HG02588 (cell line): ENCODE measurements at regions not wholly inside any gene's neighbourhood (a gene's known extent, or its start where the extent isn't known, plus 50 kb on each side); places are given as distances from the start of the nearest gene placed in this dataset.
"Not testable (repeated sequence)": the region's sequence is repeated elsewhere in the genome, so short reads cannot be mapped to it uniquely, and the experiment has no call there.

Experiments used
- ATAC-seq: cut with Tn5 transposase; IDR thresholded peaks from one replicate; pipeline ENCODE4 v1.9.1; 2021; ENCODE audit warnings: mild to moderate bottlenecking, moderate library complexity; ENCODE audit not compliant: unreplicated experiment

GRCh38 chr12:24522736-24523135, 426.2 kb downstream of the BCAT1 start:
- no peak for ATAC-seq

DNA sequence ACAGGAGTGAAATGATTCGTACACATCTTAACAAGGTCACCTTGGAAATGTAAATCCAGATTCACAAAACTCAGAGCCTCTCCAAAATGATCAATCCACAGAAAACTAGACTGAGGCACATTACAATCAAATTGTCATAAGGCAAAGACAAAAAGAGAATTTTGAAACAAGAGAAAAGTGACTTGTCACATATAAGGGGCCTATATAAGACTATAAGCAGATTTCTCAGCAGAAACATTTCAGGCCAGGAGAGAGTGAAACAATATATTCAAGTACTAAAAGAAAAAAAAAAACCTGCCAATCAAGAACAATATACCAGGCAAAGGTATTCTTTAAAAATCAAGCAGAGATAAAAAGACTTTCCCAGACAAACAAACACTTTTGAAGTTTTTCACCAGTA, 429.1 kb downstream of the BCAT1 start:
- ATAC-seq, result no peak

- ATAC-seq, result no peak
Measured at GRCh38 chr12:24517000-24517399, 431.9 kb downstream of the BCAT1 start.

GRCh38 chr12:24510581-24511125, 438.2 kb downstream of the BCAT1 start:
- ATAC-seq, result no peak

- ATAC-seq, result no peak
Measured at GRCh38 chr12:24507827-24508226, 441.1 kb downstream of the BCAT1 start.

- ATAC-seq, result no peak
Measured at GRCh38 chr12:24505366-24506015, 443.4 kb downstream of the BCAT1 start.

DNA sequence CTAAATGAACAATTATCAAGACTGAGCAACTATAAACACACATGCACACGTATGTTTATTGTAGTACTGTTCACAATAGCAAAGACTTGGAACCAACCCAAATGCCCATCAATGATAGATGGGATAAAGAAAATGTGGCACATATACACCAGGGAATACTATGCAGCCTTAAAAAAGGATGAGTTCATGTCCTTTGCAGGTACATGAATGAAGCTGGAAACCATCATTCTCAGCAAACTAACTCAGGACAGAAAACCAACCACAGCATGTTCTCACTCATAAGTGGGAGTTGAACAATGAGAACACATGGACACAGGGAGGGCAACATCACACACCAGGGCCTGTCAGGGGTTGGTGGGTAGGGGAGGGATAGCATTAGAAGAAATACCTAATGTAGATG, 445.4 kb downstream of the BCAT1 start:
- ATAC-seq, result not testable (repeated sequence)

DNA sequence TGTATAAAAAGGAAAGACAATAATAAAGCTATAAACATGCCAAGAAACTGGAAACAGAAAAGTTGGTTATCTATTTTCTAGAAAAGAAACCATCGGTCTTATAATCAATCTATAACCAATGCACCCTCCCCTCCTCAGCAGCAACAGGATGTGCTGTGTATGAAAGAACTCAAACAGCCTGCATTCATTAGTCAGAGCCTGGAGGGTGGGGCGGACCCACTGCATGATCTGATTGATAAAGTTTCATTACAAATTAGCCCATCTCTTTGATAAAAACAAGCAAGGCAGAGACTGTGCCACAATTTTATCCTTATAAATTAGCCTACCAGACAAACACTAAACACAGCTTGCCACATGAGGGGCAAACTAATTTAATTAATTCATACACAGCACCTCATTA, 448.1 kb downstream of the BCAT1 start:
- no peak for ATAC-seq

DNA sequence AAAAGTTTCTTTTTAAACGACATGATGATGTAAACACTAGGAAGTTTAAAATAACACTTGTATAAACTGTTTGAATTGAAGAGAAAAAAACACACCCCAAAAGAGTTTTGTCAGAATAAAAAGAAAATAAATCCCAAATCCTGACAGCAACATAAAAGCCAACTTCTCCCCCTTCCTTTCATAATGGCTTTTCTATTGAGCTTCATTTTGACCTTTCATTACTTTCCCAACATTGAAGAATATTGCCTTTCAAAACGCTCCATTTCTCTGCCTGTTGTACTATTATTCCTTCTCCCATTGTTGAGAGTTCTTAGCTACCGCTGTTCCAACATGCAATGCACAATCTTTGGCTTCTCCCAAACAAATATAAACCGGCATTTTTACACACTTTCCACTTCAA, 448.5 kb downstream of the BCAT1 start:
- ATAC-seq, result no peak

GRCh38 chr12:24499151-24500146, 449.5 kb downstream of the BCAT1 start:
- no peak for ATAC-seq

DNA sequence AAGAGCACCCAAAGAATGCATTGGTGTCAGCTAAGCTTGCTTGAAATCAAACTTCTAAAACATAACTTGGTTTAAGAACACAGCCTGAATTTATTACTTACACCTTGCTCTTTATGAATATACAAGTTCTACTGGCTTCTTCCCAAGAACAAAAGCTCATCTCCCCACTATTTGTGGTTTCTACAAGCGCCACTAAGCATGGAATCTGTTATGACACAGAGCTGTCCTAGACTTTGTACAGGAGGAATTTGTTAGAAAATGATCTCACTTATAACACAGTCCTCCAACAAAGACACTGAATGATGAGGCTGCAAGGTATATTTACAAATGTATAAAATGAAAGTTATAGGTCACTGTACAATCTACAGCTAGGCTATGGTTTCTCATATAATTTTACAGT, 452.1 kb downstream of the BCAT1 start:
- no peak for ATAC-seq

DNA sequence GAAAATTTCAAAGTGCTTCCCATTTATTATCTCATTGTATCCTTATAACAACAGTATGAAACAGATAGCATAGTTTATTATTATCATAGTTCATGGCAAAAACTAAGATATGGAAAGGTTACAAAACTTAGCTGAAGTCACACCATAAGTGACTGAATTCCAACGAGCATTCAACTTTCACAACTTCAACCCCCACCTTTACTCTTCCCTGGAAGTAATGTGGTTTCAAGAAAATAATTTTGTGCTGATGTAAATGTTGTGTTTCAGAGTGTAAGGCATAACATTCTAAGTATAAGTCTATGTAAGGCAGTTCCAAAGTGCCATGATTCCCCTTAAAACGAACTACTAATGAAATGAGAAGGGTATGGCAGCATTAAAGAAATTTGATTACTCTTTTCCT, 454.5 kb downstream of the BCAT1 start:
- ATAC-seq, result no peak

DNA sequence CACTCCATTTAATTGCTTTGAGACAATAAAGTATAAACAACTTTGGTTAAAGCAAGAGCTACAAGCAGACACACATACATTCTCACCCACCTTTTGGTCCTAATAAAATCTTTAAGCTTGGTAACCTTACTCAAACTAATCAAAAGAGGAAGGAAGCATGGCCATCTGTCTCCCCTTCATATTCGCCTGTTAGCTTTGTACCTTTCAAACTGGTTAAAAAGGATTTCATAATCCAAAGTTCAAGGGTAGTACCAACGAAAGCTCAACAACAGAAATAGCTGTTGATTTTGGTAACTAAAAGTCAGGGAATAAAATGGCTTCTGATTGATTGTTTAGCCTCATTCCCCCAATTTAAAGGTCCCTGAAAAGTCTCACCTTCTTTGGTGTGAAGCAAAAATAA, 456.9 kb downstream of the BCAT1 start:
- no peak for ATAC-seq

DNA sequence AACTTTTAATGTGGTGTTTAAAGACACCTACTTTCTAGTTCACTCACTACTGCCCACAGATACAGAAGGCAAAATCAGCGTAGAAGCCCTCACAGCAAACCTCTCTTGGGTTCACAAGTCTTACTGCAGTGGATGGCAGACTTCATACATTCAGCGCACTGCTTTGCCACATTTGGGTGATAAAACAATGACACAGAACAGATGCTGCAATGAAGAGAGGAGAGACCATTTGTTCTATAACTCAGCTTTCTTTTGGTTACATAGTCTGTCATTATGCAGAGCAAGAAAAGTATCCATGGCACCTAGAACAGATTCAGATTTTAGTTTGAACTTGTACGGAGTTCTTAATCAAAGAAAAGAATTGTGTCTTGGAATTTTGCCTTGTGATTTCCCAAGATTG, 459.0 kb downstream of the BCAT1 start:
- ATAC-seq, result no peak

DNA sequence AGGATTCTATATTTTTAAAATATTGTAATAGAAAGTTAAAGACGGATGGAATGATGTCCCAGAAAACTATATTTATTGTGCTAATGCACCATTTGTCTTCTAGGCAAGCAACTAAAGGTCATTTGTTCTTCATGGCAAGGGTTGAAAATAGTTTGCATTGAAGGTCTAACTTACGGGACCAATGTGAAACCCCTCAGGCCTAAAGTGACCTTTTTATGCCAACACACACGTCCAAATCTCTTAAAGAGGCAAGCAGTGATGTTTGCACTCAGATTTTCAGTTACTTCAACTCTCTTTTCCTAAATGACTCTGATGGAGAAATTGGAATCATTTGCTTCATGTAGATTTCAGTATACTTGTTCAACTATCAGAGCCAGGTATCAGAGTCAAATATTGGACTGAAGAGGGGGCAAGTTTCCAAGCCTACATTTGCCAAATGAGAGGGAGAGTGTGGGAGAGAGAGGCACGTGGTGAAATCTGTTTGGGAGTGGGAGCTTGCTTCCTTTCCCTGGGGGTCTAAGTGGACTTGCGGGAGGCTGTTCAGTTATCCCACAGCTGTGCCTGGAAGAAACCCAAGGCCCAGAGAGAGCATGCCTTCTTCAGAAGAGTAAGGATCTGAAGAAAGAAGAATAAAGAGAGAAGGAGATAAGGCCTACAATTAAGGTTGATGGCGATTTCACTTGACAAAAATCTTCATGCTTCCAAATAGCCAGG, 459.8 kb downstream of the BCAT1 start:
- no peak for ATAC-seq

DNA sequence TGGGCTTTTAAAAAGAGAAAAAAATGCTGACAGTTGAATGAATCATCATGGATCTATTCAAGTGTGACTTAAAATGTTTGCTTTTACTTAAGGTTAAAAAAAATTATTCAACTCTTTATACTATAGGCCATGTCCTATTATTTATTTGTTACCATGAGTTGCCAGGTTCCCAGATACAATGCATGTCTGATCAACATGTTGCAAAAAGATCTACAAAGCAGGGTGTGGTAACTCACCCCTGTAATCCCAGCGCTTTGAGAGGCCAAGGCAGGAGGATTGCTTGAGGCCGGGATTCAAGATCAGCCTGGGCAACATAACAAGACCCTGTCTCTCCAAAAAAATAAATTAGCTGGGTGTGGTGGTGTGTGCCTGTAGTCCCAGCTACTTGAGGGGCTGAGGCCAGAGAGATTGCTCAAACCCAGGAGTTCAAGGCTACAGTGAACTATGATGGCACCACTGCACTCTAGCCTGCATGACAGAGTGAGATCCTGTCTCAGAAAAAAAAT, 460.8 kb downstream of the BCAT1 start:
- no peak for ATAC-seq

DNA sequence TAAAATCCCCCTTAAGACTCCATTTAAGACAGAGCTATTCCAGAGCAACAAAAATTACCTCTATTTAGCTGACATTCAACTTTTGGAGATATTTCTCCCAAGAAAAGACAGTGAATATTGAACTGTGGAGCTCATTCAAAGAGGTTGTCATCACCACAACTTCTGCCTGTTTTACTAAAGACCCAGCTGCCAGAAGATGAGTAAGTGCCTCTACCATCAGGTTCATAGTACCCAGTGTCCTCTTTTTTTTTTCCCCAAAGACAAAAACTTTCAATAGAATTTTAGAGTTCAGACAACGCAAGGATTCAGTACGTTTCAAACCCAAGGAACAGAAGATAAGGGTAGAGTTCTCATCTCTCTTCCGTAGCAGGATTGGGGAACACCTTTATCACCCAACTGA, 461.3 kb downstream of the BCAT1 start:
- ATAC-seq, result no peak

DNA sequence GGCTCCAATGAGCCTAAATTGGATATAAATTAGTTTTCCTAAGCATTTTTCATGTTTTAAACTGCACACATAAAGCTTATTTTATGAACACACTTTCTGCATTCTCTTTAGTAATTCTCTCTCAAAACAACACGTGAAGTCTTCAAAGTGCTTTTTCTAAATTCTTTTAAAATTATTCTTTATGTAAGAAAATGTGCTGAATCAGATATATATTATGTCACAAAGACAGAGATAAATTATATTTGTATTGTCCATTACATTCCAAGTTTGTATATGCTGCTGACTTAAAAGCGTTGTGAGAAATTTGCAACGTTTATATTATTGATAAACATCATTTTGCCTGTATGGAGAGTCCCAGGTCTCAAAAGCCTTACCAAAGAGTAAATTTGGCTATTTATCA, 465.2 kb downstream of the BCAT1 start:
- no peak for ATAC-seq

- ATAC-seq, result no peak
Measured at GRCh38 chr12:24482882-24483604, 465.9 kb downstream of the BCAT1 start.

DNA sequence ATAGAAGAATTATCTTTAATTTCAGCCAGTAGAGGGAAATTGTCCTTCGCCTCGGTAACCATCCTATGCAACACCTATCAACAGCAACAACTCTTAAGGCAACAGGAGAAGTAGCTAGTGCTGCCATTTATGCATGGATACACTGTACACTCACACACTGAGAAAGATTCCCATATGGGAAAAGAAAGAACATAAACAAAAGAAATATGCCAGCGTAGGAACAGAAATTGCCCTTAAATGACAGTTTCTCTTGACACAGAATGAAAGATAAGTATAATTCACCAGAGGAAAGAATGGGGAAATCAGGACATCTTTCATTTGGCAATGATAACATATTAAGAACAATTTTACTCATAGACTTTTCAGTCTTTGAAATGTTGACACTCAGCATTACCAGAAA, 466.9 kb downstream of the BCAT1 start:
- no peak for ATAC-seq
